ENCODE measurements at regions not wholly inside any gene's neighbourhood (a gene's known extent, or its start where the extent isn't known, plus 50 kb on each side); places are given as distances from the start of the nearest gene placed in this dataset.

- Histone ChIP-seq H3K4me3 (no peak overlapping the region), H3K9me3 (no peaks in the 10 kb centered on the region), H3K4me1 (peaks cover 0 to 18% of the 10 kb centered on the region in 2 donors), H3K27ac (no peak overlapping the region), H3K36me3 (no peaks in the 10 kb centered on the region), H3K27me3 (no peaks in the 10 kb centered on the region)
- TF ChIP-seq CTCF (IDR thresholded peaks at IDR 0.05) = no peak
- DNase-seq (ENCODE audit: low spot score) = no peak
These were observed 133.3 kb downstream of the KLF12 start for GRCh38 chr13:74000876-74001275.

- H3K36me3 ChIP-seq = no peaks in the 10 kb centered on the region
- H3K9me3 ChIP-seq = no peaks in the 10 kb centered on the region
- DNase-seq (ENCODE audit: low spot score) = no peak
- H3K27me3 ChIP-seq = no peaks in the 10 kb centered on the region
- no peak overlapping the region for H3K4me3 ChIP-seq
- H3K4me1 ChIP-seq = peaks cover 0 to 18% of the 10 kb centered on the region in 2 donors
- no peak overlapping the region for H3K27ac ChIP-seq
- no peak for TF ChIP-seq CTCF (IDR thresholded peaks at IDR 0.05)
These were observed 135.6 kb downstream of the KLF12 start for GRCh38 chr13:73998631-73999030.

DNA sequence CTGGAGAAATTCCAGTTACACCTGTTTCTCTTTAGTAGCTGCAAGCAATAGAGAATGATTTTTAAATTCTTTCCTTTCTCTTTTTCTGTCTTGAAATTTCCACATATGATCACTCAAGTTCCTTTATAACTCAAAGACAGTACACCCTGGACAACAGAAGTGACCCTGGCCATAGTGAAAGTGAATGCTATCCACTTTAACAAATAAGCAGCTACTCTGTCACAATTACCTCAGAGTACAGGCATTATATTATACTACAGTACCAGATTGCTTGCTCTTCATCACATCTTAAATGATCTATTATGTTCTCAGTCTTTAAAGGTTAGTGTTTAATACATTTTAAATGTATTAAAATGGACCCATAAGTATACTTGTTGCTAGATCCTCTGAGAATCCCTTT is 136.2 kb downstream of the KLF12 start:
- no peaks in the 10 kb centered on the region for H3K36me3 ChIP-seq
- TF ChIP-seq CTCF (IDR thresholded peaks at IDR 0.05) = no peak
- H3K4me1 ChIP-seq = peaks cover 0 to 18% of the 10 kb centered on the region in 2 donors
- no peak overlapping the region for H3K4me3 ChIP-seq
- H3K27me3 ChIP-seq = no peaks in the 10 kb centered on the region
- no peaks in the 10 kb centered on the region for H3K9me3 ChIP-seq
- no peak overlapping the region for H3K27ac ChIP-seq
- no peak for DNase-seq (ENCODE audit: low spot score)

DNA sequence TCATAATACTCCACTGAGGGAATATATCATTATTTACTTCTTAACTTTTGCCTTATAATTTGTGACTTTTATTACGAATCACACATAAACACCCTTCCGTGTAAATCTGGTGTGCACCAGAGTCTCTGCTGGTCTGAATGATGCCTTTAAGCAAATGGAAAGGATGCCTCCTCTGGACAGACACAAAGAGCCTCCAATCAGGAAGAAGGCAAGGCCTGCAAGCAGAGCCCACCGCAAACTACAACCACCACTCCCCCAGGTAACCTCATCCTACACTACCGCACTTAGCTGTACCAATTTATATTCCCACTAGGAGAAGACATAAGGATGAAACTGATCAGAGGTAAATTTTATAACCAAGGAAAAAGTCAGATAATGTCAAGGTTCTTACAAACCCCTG is 137.6 kb downstream of the KLF12 start:
- H3K27ac ChIP-seq = no peak overlapping the region
- no peaks in the 10 kb centered on the region for H3K27me3 ChIP-seq
- no peak for DNase-seq (ENCODE audit: low spot score)
- H3K4me1 ChIP-seq = peaks cover 0 to 18% of the 10 kb centered on the region in 2 donors
- no peak for TF ChIP-seq CTCF (IDR thresholded peaks at IDR 0.05)
- no peaks in the 10 kb centered on the region for H3K9me3 ChIP-seq
- H3K4me3 ChIP-seq = no peak overlapping the region
- H3K36me3 ChIP-seq = no peaks in the 10 kb centered on the region

GRCh38 chr13:73995736-73996135 is 138.5 kb downstream of the KLF12 start:
- Histone ChIP-seq H3K4me3 (no peak overlapping the region), H3K9me3 (no peaks in the 10 kb centered on the region), H3K36me3 (no peaks in the 10 kb centered on the region), H3K27me3 (no peaks in the 10 kb centered on the region), H3K27ac (no peak overlapping the region), H3K4me1 (peaks cover 0 to 18% of the 10 kb centered on the region in 2 donors)
- DNase-seq (ENCODE audit: low spot score) = no peak
- TF ChIP-seq CTCF (IDR thresholded peaks at IDR 0.05) = no peak

DNA sequence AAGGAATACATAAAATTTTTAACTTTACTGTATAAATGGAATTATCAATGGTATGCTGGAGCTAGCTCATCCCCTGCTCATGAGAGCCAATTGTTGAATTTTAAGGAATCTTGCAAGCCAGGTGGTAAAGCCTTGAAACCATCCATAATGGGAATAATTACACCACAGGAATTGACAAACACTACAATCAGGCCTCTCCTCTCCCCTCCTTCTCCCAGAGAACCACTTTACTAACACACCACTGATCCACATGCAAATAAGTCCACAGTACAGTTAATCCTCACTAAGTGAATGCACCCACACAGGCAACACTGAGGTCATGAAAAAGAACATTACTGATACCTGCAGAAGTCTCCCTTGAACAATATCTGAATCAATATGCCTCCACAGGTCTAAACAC is 140.5 kb downstream of the KLF12 start:
- Histone ChIP-seq H3K27ac (no peak overlapping the region), H3K9me3 (no peaks in the 10 kb centered on the region), H3K4me3 (no peak overlapping the region), H3K4me1 (peaks cover 0 to 16% of the 10 kb centered on the region in 2 donors), H3K27me3 (no peaks in the 10 kb centered on the region), H3K36me3 (no peaks in the 10 kb centered on the region)
- no peak for TF ChIP-seq CTCF (IDR thresholded peaks at IDR 0.05)
- DNase-seq (ENCODE audit: low spot score) = no peak

Data from right atrium auricular region (tissue), 2 donors.